CD4-positive, alpha-beta T cell treated with Interleukin-2 at 100 ng/mL for 4 hours (primary cell): ENCODE measurements at regions not wholly inside any gene's neighbourhood (a gene's known extent, or its start where the extent isn't known, plus 50 kb on each side); places are given as distances from the start of the nearest gene placed in this dataset.

Experiments
- DNase-seq: peaks from one replicate; pipeline ENCODE4 v3.0.0-alpha.2; 2020; ENCODE audit warnings: low spot score

- DNase-seq, result peak; percentile 56
Observed at GRCh38 chr9:36728651-36729520, 156.2 kb downstream of the MELK start.

GRCh38 chr9:36729906-36730305 lies 157.2 kb downstream of the MELK start:
- DNase-seq, result no peak

DNA sequence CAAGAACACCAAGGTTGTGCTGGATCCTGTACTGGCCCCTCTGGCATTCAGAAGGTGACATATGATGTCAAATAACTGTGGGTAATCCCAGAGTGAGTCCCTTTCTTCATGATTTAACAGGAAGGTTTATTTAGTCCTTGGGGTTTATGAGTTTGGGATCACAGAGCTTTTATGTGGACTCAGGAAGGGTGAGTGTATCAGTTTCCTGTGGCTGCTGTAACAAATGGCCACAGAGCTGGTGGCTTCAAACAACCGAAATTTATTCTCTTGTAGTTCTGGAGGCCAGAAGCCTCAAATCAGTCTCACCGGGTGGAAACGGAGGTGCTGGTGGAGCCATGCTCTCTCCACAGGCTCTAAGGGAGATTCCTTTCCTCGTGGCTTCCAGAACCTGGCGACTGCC lies 157.7 kb downstream of the MELK start:
- DNase-seq, result no peak

DNA sequence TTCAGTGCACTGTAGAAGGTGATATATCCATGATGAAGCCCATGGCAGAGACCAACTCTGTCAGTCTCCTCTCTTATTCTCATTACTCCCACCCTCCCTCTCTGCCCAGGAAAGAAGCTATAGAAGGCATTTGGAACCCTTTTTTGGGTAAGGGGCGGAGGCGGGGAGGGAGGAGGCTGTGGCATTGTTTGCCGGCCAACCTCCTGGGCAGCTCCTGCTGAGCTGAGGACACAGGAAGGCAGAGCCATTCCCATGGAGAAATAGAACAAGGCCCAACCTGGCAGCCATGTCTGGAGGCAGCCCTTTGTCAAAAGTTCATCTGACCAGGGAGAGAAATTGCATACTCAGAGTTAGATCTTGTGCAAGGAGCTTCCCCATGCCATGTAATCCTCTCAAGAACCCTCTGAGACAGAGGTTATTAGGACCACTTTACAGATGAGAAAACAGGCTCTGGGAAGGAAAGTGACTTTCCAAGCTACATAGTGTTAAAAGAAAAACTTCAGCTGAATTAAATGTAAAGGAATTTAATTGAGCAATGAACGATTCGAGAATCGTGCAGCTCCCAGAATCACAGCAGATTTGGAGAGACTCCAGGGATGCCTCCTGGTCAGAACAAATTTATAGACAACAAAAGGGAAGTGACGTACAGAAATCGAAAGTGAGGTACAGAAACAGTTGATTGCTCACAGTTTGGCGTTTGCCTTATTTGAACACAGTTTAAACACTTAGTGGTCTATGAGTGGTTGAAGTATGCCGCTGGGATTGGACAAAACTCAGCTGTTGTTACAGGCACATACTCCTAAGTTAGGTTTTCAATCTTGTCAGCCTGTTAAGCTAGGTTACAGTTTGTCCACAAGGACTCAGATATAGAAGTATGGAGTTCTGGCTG lies 158.6 kb downstream of the MELK start:
- no peak for DNase-seq

GRCh38 chr9:36734737-36735136 lies 162.0 kb downstream of the MELK start:
- no peak for DNase-seq

GRCh38 chr9:36736648-36737047 lies 164.0 kb downstream of the MELK start:
- no peak for DNase-seq

DNA sequence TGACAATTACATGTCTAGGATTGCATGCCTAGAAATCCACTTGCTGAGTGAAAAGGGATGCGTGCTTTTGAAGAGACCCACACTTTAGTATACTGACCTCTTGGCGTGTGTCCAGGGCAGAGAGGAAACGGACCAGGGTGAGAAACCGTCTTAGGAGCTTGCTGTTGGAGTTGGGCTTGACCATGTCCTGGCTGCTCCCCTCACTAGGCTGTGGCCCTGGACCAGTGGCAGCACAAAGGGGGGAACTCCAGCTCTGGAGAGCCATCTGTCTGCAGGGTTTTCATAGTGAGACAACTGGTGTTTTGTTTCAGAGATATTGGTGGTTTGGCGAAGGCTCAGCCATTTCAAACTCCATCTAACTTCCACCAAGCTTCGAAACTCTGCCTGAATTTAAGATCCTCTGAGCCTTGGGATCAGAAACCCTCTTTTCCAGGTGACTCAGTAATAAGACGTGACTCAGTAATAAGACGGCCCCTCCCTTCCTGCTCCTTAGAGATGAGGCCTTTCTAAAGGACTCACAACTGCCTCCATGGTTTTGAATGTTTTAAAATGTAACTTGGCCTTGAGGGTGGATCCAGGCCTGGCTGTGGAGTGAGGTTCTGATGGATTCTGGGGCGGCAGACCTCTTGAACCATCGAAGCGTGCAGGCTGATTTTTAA lies 165.8 kb downstream of the MELK start:
- no peak for DNase-seq

DNA sequence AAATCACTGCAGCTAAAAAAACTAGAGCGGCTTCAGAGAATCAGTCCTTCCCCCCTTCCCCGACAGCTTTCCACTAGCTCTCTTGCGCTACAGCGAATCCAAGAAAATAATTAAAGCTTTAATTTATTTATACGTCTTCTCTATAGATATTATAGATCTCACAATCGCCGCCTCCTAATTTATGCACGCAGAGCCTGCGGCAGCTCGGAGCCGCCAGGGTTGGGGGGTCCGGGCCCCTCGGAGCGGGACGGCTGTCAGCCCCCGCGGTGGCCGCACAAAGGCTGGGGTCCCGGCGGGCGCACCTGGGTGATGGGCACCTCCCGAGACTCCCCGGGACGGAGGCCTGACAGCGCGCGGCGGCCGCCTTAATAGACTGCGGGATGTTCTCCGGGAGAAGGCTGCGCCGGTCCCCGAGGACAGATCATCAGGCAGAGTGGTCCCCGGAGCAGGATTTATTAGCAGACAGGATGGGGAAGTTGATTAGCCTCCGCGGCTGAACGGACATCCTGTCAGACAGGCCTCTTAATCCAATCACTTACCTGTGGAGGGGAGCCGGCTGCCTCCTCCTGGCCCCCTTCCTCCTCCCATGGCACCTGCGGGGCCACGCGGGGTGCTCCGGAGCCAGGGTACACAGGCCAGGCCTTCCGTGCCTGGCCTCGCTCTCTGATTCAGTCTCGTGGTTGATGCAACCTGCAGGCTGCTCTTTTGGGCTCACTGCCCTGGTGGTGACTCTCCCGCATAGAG lies 166.8 kb downstream of the MELK start:
- no peak for DNase-seq

DNA sequence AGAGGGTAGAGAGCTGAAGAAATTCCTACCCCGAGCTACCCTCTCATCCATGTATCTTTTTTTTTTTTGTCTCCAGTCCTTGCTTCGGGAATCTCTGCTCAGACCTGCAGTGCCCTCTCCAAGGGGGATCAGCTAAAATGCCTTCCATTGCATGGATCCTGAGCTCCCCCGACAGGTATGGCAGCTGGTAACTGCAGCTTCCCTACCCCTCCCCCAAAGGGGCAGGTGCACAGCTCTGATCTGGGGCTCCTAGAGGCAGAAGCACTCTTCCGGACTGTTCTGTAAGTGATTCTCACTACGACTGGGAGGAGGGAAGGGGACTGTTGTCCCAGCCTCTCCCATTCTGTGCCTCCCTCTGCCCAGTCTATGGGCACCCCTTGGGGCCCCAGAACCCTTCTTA lies 169.6 kb downstream of the MELK start:
- DNase-seq, result no peak

- DNase-seq, result no peak
Observed at GRCh38 chr9:36744678-36745077, 172.0 kb downstream of the MELK start.

- DNase-seq, result no peak
Observed at GRCh38 chr9:36745977-36746376, 173.3 kb downstream of the MELK start.

DNA sequence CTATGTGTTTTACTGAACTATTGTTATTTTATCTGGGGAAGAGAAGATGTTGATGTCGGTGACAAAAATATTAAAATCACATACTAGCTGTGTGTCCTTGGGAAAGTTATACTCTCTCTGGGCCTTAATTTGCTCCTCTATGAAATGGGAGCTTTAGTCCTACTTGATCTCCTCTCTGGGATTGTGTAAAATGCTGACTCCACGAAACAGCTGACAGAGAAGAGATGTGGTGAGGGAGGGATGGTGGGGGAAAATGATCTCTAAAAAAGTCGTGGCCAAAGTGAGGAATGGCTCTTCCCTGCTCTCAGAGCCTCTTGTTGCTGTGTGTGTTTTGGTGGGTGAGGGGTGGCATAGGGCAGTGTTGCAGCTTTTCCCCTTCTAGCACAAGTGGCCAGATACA lies 173.7 kb downstream of the MELK start:
- no peak for DNase-seq

- no peak for DNase-seq
Observed at GRCh38 chr9:36748322-36748899, 175.7 kb downstream of the MELK start.

GRCh38 chr9:36749461-36749860 lies 176.8 kb downstream of the MELK start:
- no peak for DNase-seq

DNA sequence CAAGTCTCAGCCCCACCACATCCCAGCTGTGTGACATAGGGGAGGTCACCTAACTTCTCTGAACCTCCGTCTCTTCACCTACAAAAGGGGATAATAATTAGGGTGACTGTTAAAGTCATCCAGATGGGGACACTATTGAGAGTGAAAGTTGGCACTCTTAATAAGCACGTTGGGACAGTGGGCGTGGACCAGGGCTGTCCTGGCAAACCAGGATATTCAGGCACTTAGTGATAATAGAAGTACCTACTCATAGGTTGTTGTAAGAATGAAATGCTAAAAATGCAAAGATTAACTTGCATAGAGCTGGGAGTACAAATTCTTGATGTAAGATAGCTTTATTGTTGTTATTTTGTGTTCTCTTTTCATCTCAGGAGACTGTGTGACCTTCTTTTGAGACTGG lies 177.9 kb downstream of the MELK start:
- no peak for DNase-seq

DNA sequence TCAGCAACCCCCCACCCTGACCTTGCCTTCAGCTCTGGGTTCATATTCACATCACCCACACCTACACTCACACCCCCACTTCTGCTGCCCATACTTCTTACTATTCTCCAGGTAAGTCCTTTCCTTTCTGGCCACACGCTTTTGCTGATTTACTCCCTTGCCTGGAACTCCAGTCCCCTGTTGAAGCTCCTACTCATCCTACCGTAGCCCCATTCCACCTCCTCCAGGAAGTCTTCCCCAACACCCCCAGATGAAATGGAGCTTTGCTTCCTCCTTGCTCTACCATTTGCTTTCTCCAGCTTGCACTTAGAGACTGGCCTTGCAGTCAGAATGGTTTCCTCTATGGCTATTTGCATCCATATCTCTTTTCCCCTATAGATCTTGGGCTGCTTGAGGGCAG lies 182.3 kb downstream of the MELK start:
- DNase-seq, result no peak

DNA sequence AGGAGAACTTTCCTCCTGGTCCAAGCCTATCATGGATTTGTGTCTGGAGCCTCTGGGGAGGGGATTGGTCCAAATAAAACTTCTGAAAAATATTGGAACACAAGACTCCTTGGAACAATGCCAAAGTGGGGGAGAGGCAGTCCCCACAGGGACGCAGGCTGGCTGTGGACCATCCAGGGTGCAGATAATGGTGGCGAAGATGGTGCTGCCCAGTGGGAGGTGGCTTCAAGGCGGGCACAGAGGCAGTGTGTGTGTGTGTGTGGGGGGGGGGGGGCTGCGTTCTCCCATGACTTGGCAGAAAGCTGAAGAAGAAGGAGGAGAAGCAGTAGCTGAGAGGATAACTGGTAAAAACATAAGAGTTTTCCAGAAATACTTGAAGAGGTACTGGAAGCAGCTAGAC lies 186.4 kb downstream of the MELK start:
- no peak for DNase-seq

DNA sequence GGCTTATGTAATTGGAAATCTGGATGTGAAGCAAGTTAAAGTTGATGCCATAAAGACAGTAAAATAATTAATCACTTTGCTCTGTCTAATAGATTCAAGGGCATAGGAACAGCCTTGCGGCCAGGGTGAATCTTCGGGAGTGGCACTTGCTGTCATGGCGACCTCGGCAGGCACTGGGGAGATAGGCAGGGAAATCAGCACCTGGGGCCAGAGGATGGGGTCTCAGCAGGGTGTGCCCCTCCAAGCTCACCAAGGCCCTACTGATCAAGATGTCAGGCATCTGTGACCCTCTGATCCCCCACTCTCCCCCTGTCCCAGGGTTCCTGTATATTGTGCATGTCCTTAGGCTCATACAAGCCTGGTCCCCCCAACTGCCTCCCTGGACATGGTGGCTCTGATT lies 187.3 kb downstream of the MELK start:
- no peak for DNase-seq

- DNase-seq, result no peak
Observed at GRCh38 chr9:36760667-36761420, 188.1 kb downstream of the MELK start.

DNA sequence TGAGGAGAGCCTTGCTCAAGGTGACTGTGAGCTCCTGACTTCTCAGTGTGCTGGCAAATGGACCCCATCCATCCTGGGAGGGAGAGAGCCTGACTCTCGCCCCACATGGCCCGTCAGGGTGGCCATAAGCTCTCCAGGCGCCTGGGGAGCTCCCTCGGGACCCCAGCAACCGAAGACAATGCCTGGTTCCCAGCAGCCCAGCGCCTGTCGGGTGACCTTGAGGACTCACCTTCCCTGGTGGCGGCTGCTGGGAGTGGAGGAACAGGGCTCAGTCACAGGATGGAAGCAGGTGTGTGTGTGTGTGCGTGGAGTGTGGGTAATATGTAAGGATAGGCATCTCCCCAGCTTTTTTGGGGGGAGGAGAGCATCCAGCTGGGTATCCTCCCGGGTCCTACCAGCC lies 190.3 kb downstream of the MELK start:
- DNase-seq, result no peak

- no peak for DNase-seq
Observed at GRCh38 chr9:36763778-36764177, 191.1 kb downstream of the MELK start.
